K562 (cell line): ENCODE measurements at regions not wholly inside any gene's neighbourhood (a gene's known extent, or its start where the extent isn't known, plus 50 kb on each side); places are given as distances from the start of the nearest gene placed in this dataset.

ENCODE experiments used
- ATF4 ChIP-seq: fragments of 450-650 bp; formaldehyde crosslinking; IDR thresholded peaks from 2 replicates; pipeline ENCODE4 v1.4.0; 2022; ENCODE audit warnings: mild to moderate bottlenecking, moderate library complexity
- CBX1 ChIP-seq: sonication (generic); IDR thresholded peaks from 2 replicates; pipeline ENCODE4 v1.6.1; 2016; ENCODE audit warnings: antibody characterized with exemption, low read depth, mild to moderate bottlenecking
- CREB1 ChIP-seq, 2 experiments: sonication (generic) in 1 of 2; formaldehyde crosslinking in 1 of 2; IDR thresholded peaks; 2 replicates each; pipeline versions ENCODE4 v1.6.1 to v1.8.0; 2012 to 2022; ENCODE audit warnings: inconsistent platforms in 1 of 2, mild to moderate bottlenecking in 1 of 2, missing genetic modification reagents in 1 of 2, moderate library complexity in 1 of 2
- CTCF ChIP-seq, 3 experiments: IDR thresholded peaks in 2 of 3; conservative IDR thresholded peaks in 1 of 3; 2 replicates each; pipeline ENCODE4 v1.5.1; 2011 to 2012; ENCODE audit warnings: low read length in 3 of 3, mild to moderate bottlenecking in 3 of 3, control low read depth in 2 of 3, improper control_type of control experiment in 1 of 3, inconsistent platforms in 1 of 3, low read depth in 1 of 3, mixed read lengths in 1 of 3, moderate library complexity in 1 of 3; ENCODE audit not compliant: insufficient read depth in 2 of 3
- HSF4 ChIP-seq: fragments of 250-450 bp; sonication (Bioruptor Pico); IDR thresholded peaks from 2 replicates; pipeline ENCODE4 v2.1.2; 2022; ENCODE audit warnings: mild to moderate bottlenecking, moderate library complexity, borderline replicate concordance
- JUND ChIP-seq, 2 experiments: IDR thresholded peaks; 2 replicates in 1 of 2; 3 replicates in 1 of 2; pipeline ENCODE4 v1.6.1; 2011; ENCODE audit warnings: borderline replicate concordance in 2 of 2, low read depth in 2 of 2, low read length in 2 of 2, improper control_type of control experiment in 1 of 2, missing biosample characterization in 1 of 2, missing genetic modification characterization in 1 of 2, missing genetic modification reagents in 1 of 2
- MXI1 ChIP-seq: IDR thresholded peaks from 2 replicates; pipeline ENCODE4 v1.6.1; 2011; ENCODE audit warnings: low read depth, mild to moderate bottlenecking, improper control_type of control experiment, low read length
- NR3C1 ChIP-seq: sonication (generic); formaldehyde crosslinking; IDR thresholded peaks from 2 replicates; pipeline ENCODE4 v1.8.1; 2022; ENCODE audit warnings: missing genetic modification reagents
- PCBP2 ChIP-seq: fragments of 200-400 bp; formaldehyde crosslinking; IDR thresholded peaks from 2 replicates; pipeline ENCODE4 v1.6.1; 2018; ENCODE audit warnings: low read length, low read depth, mild to moderate bottlenecking, moderate library complexity; ENCODE audit not compliant: poor library complexity, severe bottlenecking
- RCOR1 ChIP-seq, 2 experiments: IDR thresholded peaks; 2 replicates each; pipeline ENCODE4 v1.6.1; 2012; ENCODE audit warnings: low read depth in 2 of 2, low read length in 2 of 2, borderline replicate concordance in 1 of 2, improper control_type of control experiment in 1 of 2
- RREB1 ChIP-seq: fragments of 250-450 bp; sonication (Bioruptor Pico); IDR thresholded peaks from 2 replicates; pipeline ENCODE4 v1.4.0; 2020
- TCF7L2 ChIP-seq: fragments of 150-350 bp; IDR thresholded peaks from 2 replicates; pipeline ENCODE4 v1.6.1; 2016; ENCODE audit warnings: low read depth, mild to moderate bottlenecking, low read length, moderate library complexity
- ZFPM2 ChIP-seq: fragments of 250-450 bp; sonication (Bioruptor Pico); IDR thresholded peaks from 2 replicates; pipeline ENCODE4 v1.5.1; 2022; ENCODE audit warnings: mild to moderate bottlenecking

GRCh38 chr5:117107859-117108258 is 533.2 kb upstream of the SEMA6A start:
- TF ChIP-seq RCOR1 (IDR thresholded peaks at IDR 0.05; ENCODE audit: borderline replicate concordance in 1 of 2, low read depth in 2 of 2, low read length in 2 of 2) = no peak
- TF ChIP-seq CBX1 = no peak
- no peak for TF ChIP-seq ATF4 (CRISPR knock-in tag)
- no peak for TF ChIP-seq CTCF (IDR thresholded peaks at IDR 0.05 in 2 of 3, conservative IDR thresholded peaks at IDR 0.05 in 1 of 3; ENCODE audit: insufficient read depth in 2 of 3, low read depth in 1 of 3, low read length in 3 of 3)
- no peak for TF ChIP-seq ZFPM2 (CRISPR knock-in tag)
- TF ChIP-seq TCF7L2 = no peak
- TF ChIP-seq CREB1 (IDR thresholded peaks at IDR 0.05) = no peak
- no peak for TF ChIP-seq CREB1 (CRISPR knock-in tag; IDR thresholded peaks at IDR 0.05)
- TF ChIP-seq HSF4 = no peak
- TF ChIP-seq MXI1 = no peak
- no peak for TF ChIP-seq PCBP2
- TF ChIP-seq NR3C1 (CRISPR knock-in tag) = no peak
- TF ChIP-seq JUND (IDR thresholded peaks at IDR 0.05; ENCODE audit: borderline replicate concordance, low read depth, low read length) = no peak
- no peak for TF ChIP-seq JUND (tag; IDR thresholded peaks at IDR 0.05; ENCODE audit: borderline replicate concordance, low read depth, low read length)
- no peak for TF ChIP-seq RREB1 (CRISPR knock-in tag)
